Choroid plexus epithelial cell (primary cell): ENCODE measurements at regions not wholly inside any gene's neighbourhood (a gene's known extent, or its start where the extent isn't known, plus 50 kb on each side); places are given as distances from the start of the nearest gene placed in this dataset.
"Not testable (repeated sequence)": the region's sequence is repeated elsewhere in the genome, so short reads cannot be mapped to it uniquely, and the experiment has no call there.

Source experiments
- DNase-seq: peaks from one replicate; pipeline ENCODE4 v3.0.0-alpha.2; 2010; ENCODE audit warnings: low read depth
- H3K4me3 ChIP-seq: 2 replicates; pipeline ENCODE4 v1.5.1; 2011; ENCODE audit warnings: low read depth, mild to moderate bottlenecking, control low read depth, low read length, moderate library complexity
- TF ChIP-seq, protein P1 (sequence below): conservative IDR thresholded peaks from 2 replicates; pipeline ENCODE4 v1.5.1; 2011; ENCODE audit warnings: low read depth, mild to moderate bottlenecking, control low read depth, inconsistent platforms, low read length, moderate library complexity

GRCh38 chr3:145457825-145458552 is 703.0 kb downstream of the PLOD2 start:
- DNase-seq, result peak; percentile 20

GRCh38 chr3:145459681-145460080 is 701.3 kb downstream of the PLOD2 start:
- not testable (repeated sequence) for H3K4me3 ChIP-seq, DNase-seq

More at GRCh38 chr3:145457825-145458552, 703.0 kb downstream of the PLOD2 start:
- no peak overlapping the region for H3K4me3 ChIP-seq
- TF ChIP-seq, protein P1, sequence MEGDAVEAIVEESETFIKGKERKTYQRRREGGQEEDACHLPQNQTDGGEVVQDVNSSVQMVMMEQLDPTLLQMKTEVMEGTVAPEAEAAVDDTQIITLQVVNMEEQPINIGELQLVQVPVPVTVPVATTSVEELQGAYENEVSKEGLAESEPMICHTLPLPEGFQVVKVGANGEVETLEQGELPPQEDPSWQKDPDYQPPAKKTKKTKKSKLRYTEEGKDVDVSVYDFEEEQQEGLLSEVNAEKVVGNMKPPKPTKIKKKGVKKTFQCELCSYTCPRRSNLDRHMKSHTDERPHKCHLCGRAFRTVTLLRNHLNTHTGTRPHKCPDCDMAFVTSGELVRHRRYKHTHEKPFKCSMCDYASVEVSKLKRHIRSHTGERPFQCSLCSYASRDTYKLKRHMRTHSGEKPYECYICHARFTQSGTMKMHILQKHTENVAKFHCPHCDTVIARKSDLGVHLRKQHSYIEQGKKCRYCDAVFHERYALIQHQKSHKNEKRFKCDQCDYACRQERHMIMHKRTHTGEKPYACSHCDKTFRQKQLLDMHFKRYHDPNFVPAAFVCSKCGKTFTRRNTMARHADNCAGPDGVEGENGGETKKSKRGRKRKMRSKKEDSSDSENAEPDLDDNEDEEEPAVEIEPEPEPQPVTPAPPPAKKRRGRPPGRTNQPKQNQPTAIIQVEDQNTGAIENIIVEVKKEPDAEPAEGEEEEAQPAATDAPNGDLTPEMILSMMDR, result no peak

DNA sequence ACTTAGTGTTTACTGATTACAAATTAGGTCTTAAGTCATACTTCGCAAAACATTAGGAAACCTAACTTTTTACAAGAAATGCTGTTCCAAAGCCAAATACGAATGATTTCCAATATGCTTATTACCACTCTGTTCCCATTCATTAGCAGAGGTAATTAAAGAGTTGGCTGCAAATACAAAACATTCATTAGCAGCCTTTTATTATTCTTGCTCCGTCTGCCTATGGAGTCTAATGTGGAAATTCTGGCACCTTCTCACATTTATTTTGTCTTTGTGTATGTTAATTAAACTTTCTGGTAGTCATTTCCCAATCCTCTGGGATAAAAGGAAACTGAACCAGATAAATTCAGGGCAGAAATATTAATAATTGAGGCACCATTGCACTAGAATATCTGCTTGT is 689.0 kb downstream of the PLOD2 start:
- DNase-seq, result no peak
- H3K4me3 ChIP-seq, result no peak overlapping the region
- TF ChIP-seq, protein P1, result no peak

DNA sequence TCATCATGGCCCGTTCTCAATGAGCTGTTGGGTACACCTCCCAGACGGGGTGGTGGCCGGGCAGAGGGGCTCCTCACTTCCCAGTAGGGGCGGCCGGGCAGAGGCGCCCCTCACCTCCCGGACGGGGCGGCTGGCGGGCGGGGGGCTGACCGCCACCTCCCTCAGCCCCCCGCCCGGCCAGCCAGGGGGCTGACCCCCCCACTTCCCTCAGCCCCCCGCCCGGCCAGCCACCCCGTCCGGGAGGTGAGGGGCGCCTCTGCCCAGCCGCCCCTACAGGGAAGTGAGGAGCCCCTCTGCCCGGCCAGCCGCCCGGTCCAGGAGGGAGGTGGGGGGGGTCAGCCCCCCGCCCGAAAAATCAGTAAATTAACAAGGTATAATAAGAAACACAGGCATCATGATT is 678.2 kb downstream of the PLOD2 start:
- DNase-seq, H3K4me3 ChIP-seq: not testable (repeated sequence)

GRCh38 chr3:145483992-145484391 is 677.0 kb downstream of the PLOD2 start:
- TF ChIP-seq, protein P1, result no peak

DNA sequence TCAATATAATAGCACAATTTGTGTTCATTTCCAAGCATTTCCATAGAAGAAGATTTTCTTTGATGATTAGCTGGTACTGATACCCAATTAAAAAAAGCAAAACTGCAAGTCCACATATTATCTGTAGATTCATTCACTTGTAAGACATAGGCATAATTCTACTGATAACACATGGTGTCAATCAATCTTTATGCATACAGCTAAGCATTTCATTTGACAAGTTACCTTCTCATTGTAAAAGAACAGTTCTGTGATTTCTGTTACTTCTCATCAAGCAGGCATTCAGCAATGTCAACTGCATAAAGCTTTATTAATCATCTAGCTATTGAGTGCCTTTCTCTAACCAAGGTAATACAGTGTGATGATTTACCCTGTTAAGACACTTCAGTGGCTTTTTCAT is 672.0 kb downstream of the PLOD2 start:
- H3K4me3 ChIP-seq, result no peak overlapping the region
- DNase-seq, result no peak
- TF ChIP-seq, protein P1, result no peak

More at GRCh38 chr3:145483992-145484391, 677.0 kb downstream of the PLOD2 start:
- no peak overlapping the region for H3K4me3 ChIP-seq
- no peak for DNase-seq

GRCh38 chr3:145490088-145491048 is 670.6 kb downstream of the PLOD2 start:
- no peak overlapping the region for H3K4me3 ChIP-seq
- TF ChIP-seq, protein P1, result no peak

More at GRCh38 chr3:145490088-145491048, 670.6 kb downstream of the PLOD2 start:
- no peak for DNase-seq
